Neural cell (in vitro differentiated cells): ENCODE measurements at regions not wholly inside any gene's neighbourhood (a gene's known extent, or its start where the extent isn't known, plus 50 kb on each side); places are given as distances from the start of the nearest gene placed in this dataset.

ENCODE experiments used
- H2AFZ ChIP-seq: fragments of 200-600, 300-800 bp; sonication (generic), shearing (Covaris generic); 2 replicates; pipeline ENCODE4 v1.6.0; 2014; ENCODE audit warnings: low read depth, mild to moderate bottlenecking, antibody characterized with exemption, low read length, moderate library complexity
- H3F3A ChIP-seq: fragments of 200-600 bp; shearing (Covaris generic); 2 replicates; pipeline ENCODE4 v1.6.1; 2016; ENCODE audit warnings: mild to moderate bottlenecking, moderate library complexity, mixed read lengths, antibody characterized with exemption, low read length; ENCODE audit not compliant: insufficient read depth, poor library complexity, severe bottlenecking
- H3K27ac ChIP-seq: fragments of 200-600, 300-800 bp; sonication (generic), shearing (Covaris generic); 2 replicates; pipeline ENCODE4 v1.5.1; 2014; ENCODE audit warnings: mild to moderate bottlenecking, low read length, moderate library complexity
- H3K27me3 ChIP-seq: fragments of 300-800, 200-600 bp; sonication (generic), shearing (Covaris generic); 2 replicates; pipeline ENCODE4 v1.6.0; 2014; ENCODE audit warnings: mild to moderate bottlenecking, low read depth, low read length, moderate library complexity; ENCODE audit not compliant: insufficient read depth
- H3K36me3 ChIP-seq: fragments of 300-800, 200-600 bp; sonication (generic), shearing (Covaris generic); 2 replicates; pipeline ENCODE4 v1.5.1; 2014; ENCODE audit warnings: mild to moderate bottlenecking, antibody characterized with exemption, low read length, moderate library complexity; ENCODE audit not compliant: insufficient read depth
- H3K4me2 ChIP-seq: fragments of 300-800, 200-600 bp; sonication (generic), shearing (Covaris generic); 2 replicates; pipeline ENCODE4 v1.6.0; 2014; ENCODE audit warnings: mild to moderate bottlenecking, low read length
- H3K4me3 ChIP-seq: fragments of 300-800, 200-600 bp; sonication (generic), shearing (Covaris generic); 2 replicates; pipeline ENCODE4 v1.5.1; 2014; ENCODE audit warnings: mild to moderate bottlenecking, low read length, moderate library complexity
- H3K79me2 ChIP-seq: fragments of 200-600 bp; shearing (Covaris generic); replicated peaks from 2 replicates; pipeline ENCODE4 v1.6.0; 2014; ENCODE audit warnings: mild to moderate bottlenecking, low read length, moderate library complexity; ENCODE audit not compliant: insufficient read depth
- H3K9ac ChIP-seq: fragments of 300-800, 200-600 bp; sonication (generic), shearing (Covaris generic); 2 replicates; pipeline ENCODE4 v1.6.1; 2016; ENCODE audit warnings: mild to moderate bottlenecking, low read length, mixed read lengths
- H3K9me2 ChIP-seq: fragments of 200-600 bp; shearing (Covaris generic); 2 replicates; pipeline ENCODE4 v1.6.1; 2016; ENCODE audit warnings: mild to moderate bottlenecking, low read length, mixed read lengths; ENCODE audit not compliant: insufficient read depth
- H3K9me3 ChIP-seq: fragments of 200-600, 300-800 bp; sonication (generic), shearing (Covaris generic); 2 replicates; pipeline ENCODE4 v1.6.1; 2016; ENCODE audit warnings: mild to moderate bottlenecking, mixed run types, low read length, moderate library complexity, mixed read lengths
- H4K20me1 ChIP-seq: fragments of 200-600 bp; shearing (Covaris generic); 2 replicates; pipeline ENCODE4 v1.6.1; 2016; ENCODE audit warnings: mild to moderate bottlenecking, mixed run types; ENCODE audit not compliant: insufficient read depth
- CTCF ChIP-seq: fragments of 450-650 bp; IDR thresholded peaks from 2 replicates; pipeline ENCODE4 v1.5.1; 2014; ENCODE audit warnings: antibody characterized with exemption, mild to moderate bottlenecking, moderate library complexity; ENCODE audit not compliant: poor library complexity, severe bottlenecking
- EP300 ChIP-seq: fragments of 450-650 bp; conservative IDR thresholded peaks from 2 replicates; pipeline ENCODE4 v1.6.1; 2014; ENCODE audit warnings: antibody characterized with exemption, mild to moderate bottlenecking, moderate library complexity; ENCODE audit not compliant: poor library complexity, severe bottlenecking
- EZH2 ChIP-seq: fragments of 200-600, 300-800 bp; shearing (Covaris generic), sonication (generic); IDR thresholded peaks from 2 replicates; pipeline ENCODE4 v1.6.1; 2014; ENCODE audit warnings: antibody characterized with exemption, low read length, borderline replicate concordance, mild to moderate bottlenecking; ENCODE audit not compliant: insufficient read depth, poor library complexity, severe bottlenecking
- MXI1 ChIP-seq: fragments of 450-650 bp; conservative IDR thresholded peaks from 2 replicates; pipeline ENCODE4 v1.6.1; 2014; ENCODE audit warnings: antibody characterized with exemption, mild to moderate bottlenecking; ENCODE audit not compliant: poor library complexity, severe bottlenecking
- POLR2AphosphoS5 ChIP-seq: IDR thresholded peaks from 2 replicates; pipeline ENCODE4 v1.6.1; 2012
- RAD21 ChIP-seq: fragments of 450-650 bp; conservative IDR thresholded peaks from 2 replicates; pipeline ENCODE4 v1.6.1; 2014; ENCODE audit warnings: antibody characterized with exemption, mild to moderate bottlenecking, moderate library complexity
- REST ChIP-seq: IDR thresholded peaks from 2 replicates; pipeline ENCODE4 v1.6.1; 2012; ENCODE audit warnings: borderline replicate concordance
- SMC3 ChIP-seq: fragments of 450-650 bp; conservative IDR thresholded peaks from 2 replicates; pipeline ENCODE4 v1.6.1; 2014; ENCODE audit warnings: antibody characterized with exemption, mild to moderate bottlenecking, moderate library complexity; ENCODE audit not compliant: poor library complexity
- TAF1 ChIP-seq: IDR thresholded peaks from 2 replicates; pipeline ENCODE4 v1.6.1; 2012; ENCODE audit warnings: low read depth

GRCh38 chr2:4684921-4685320 is 981.5 kb downstream of the DCDC2C start:
- Histone ChIP-seq H3K4me2 (no peak overlapping the region), H3F3A (no peaks in the 10 kb centered on the region), H4K20me1 (no peaks in the 10 kb centered on the region), H3K4me3 (no peak overlapping the region), H3K9me3 (no peaks in the 10 kb centered on the region), H3K9me2 (no peaks in the 10 kb centered on the region), H3K36me3 (no peaks in the 10 kb centered on the region), H3K27me3 (no peaks in the 10 kb centered on the region), H3K79me2 (no peaks in the 10 kb centered on the region), H3K9ac (no peak overlapping the region), H3K27ac (no peak overlapping the region), H2AFZ (no peak overlapping the region)
- TF ChIP-seq POLR2AphosphoS5 = no peak
- TF ChIP-seq RAD21 = no peak
- no peak for TF ChIP-seq CTCF

- TF ChIP-seq EP300 (no peak), REST (no peak), POLR2AphosphoS5 (no peak), SMC3 (no peak), EZH2 (no peak), MXI1 (no peak), TAF1 (no peak), RAD21 (no peak), CTCF (no peak)
- no peak overlapping the region for H3K27ac ChIP-seq
- no peaks in the 10 kb centered on the region for H3K9me3 ChIP-seq
- H3K4me3 ChIP-seq = no peak overlapping the region
- no peak overlapping the region for H3K4me2 ChIP-seq
- H3K36me3 ChIP-seq = no peaks in the 10 kb centered on the region
- no peak overlapping the region for H2AFZ ChIP-seq
- no peaks in the 10 kb centered on the region for H3F3A ChIP-seq
- no peak overlapping the region for H3K9ac ChIP-seq
- no peaks in the 10 kb centered on the region for H3K79me2 ChIP-seq
- H3K27me3 ChIP-seq = no peaks in the 10 kb centered on the region
- no peaks in the 10 kb centered on the region for H3K9me2 ChIP-seq
- no peaks in the 10 kb centered on the region for H4K20me1 ChIP-seq
Observed at GRCh38 chr2:4690913-4691312, 987.5 kb downstream of the DCDC2C start.
